H1 (cell line): ENCODE measurements at regions not wholly inside any gene's neighbourhood (a gene's known extent, or its start where the extent isn't known, plus 50 kb on each side); places are given as distances from the start of the nearest gene placed in this dataset.

Source experiments
- CEBPB ChIP-seq: IDR thresholded peaks from 2 replicates; pipeline ENCODE4 v1.6.1; 2012; ENCODE audit warnings: low read depth, low read length
- TF ChIP-seq, protein P1 (sequence below), 3 experiments: IDR thresholded peaks; 1 replicate in 2 of 3; 2 replicates in 1 of 3; pipeline versions ENCODE4 v1.5.1 to v1.6.1; 2011; ENCODE audit warnings: low read length in 3 of 3, mild to moderate bottlenecking in 3 of 3, inconsistent platforms in 2 of 3, low read depth in 1 of 3, moderate library complexity in 1 of 3; ENCODE audit not compliant: insufficient read depth in 1 of 3; ENCODE audit errors: control extremely low read depth in 1 of 3

DNA sequence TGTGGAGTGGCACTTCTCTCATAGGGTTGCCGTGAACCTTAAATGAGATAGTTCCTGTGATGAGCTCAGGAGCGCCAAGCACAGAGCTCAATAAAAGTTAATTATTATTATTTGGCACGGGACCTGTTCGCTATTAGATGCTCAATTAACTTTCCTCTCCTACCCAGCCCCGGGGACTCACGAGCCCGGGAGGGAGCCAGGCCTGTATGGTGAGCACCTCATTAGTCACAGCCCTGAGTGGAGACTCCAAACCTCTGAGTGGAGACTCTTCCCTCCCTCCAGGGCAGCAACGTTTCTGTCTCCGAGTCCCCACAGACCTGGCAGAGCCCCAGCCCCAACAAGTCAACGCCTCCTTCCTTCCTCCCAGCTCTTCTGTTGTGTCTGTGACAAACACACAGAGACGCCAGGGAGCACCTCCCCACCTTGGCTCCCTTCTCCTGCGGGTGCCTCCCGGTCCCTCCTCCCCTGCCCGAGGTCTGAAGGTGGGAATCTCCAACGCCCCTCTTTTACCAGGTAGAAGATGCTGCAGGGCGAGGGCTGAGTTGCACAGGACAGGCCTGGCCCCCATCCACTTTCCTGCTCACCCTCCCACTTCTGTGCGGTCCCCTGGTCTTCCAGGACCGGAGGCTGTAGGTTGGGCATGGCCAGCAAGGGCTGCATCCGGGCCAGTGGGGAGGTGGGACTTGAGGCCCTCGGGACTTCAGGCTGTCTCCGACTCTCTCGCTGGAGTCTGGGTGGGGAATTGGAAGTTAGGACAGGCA is 52.7 kb upstream of the ODC1 start (continued):
- no peak for TF ChIP-seq CEBPB
- TF ChIP-seq, protein P1, sequence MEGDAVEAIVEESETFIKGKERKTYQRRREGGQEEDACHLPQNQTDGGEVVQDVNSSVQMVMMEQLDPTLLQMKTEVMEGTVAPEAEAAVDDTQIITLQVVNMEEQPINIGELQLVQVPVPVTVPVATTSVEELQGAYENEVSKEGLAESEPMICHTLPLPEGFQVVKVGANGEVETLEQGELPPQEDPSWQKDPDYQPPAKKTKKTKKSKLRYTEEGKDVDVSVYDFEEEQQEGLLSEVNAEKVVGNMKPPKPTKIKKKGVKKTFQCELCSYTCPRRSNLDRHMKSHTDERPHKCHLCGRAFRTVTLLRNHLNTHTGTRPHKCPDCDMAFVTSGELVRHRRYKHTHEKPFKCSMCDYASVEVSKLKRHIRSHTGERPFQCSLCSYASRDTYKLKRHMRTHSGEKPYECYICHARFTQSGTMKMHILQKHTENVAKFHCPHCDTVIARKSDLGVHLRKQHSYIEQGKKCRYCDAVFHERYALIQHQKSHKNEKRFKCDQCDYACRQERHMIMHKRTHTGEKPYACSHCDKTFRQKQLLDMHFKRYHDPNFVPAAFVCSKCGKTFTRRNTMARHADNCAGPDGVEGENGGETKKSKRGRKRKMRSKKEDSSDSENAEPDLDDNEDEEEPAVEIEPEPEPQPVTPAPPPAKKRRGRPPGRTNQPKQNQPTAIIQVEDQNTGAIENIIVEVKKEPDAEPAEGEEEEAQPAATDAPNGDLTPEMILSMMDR (IDR thresholded peaks at IDR 0.05; ENCODE audit: control extremely low read depth in 1 of 3, insufficient read depth in 1 of 3, low read depth in 1 of 3, low read length in 3 of 3), result no peak
